ENCODE measurements at regions not wholly inside any gene's neighbourhood (a gene's known extent, or its start where the extent isn't known, plus 50 kb on each side); places are given as distances from the start of the nearest gene placed in this dataset.
"Not testable (repeated sequence)": the region's sequence is repeated elsewhere in the genome, so short reads cannot be mapped to it uniquely, and the experiment has no call there.

- DNase-seq, result no peak
Measured at GRCh38 chr6:149127212-149127611, 190.3 kb upstream of the TAB2 start.

- peak; percentile 55 for DNase-seq
Measured at GRCh38 chr6:149128489-149129145, 188.9 kb upstream of the TAB2 start.

DNA sequence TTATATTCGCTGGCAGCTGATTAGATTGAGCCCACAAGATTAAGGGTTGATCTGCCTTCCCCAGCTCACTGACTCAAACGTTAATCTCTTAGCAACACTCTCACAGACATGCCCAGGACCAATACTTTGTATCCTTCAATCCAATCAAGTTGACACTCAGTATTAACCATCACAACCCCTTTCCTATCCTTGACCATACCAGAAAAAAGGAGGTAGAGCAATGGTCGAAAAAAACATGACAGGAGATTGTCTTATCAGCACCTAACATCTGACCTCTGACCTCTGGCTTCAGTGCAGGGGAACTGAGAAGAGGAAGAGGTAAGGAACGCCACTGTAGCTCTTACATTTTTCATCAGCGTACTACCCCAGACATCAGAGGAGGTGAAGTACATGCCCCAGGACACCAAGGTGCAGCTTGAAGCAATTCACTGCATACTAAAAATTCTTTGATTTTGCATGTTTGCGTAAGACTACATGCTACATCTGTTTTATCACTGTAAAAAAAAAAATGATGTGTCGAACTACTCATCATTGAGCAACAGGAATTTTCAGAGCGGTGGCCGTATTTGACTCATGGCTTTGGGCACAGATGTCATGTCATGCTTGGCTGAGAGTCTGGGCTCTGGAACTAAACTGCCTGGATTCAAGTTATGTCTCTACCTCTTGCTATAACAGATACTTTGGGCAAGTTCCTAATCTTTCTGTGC is 188.0 kb upstream of the TAB2 start:
- DNase-seq, result no peak

DNA sequence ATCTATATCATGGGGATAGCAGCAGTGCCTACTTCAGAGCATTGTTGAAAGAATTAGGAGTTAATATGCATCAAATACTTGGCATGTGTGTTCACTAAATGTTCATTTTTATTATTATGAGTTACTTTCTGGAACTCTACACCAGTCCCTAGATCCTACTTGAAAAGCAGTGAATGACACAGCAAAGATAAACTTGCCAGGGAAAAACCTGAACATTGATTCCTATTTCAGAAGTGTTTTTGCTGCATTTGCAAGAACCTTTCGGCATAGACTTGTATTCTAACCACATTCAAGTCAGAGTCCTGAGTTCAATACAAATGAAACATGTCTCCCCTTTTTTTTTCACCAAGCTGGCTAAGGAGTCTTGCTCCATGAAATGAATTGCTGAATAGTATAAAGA is 187.4 kb upstream of the TAB2 start:
- DNase-seq, result no peak

GRCh38 chr6:149130508-149130907 is 187.0 kb upstream of the TAB2 start:
- DNase-seq, result no peak

GRCh38 chr6:149131891-149132290 is 185.6 kb upstream of the TAB2 start:
- DNase-seq, result no peak

DNA sequence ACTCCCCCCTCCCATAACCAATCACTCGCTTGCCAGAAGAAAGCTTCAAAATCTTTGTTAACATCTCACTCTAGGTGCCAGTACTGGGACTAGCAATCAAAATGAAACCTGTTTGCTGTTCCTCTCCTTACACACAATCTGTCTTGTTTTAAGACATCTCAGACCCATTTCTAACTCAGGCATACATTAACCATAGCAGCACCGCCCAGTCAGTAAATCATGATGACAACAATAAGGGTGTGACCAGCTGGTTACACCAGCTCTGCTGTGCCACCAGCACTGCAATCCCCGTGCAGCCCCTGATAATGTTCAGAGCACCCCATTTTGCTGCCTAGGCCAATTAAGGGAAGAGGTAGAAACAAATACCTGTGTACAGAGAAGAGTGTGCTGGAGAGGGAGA is 185.2 kb upstream of the TAB2 start:
- no peak for DNase-seq

DNA sequence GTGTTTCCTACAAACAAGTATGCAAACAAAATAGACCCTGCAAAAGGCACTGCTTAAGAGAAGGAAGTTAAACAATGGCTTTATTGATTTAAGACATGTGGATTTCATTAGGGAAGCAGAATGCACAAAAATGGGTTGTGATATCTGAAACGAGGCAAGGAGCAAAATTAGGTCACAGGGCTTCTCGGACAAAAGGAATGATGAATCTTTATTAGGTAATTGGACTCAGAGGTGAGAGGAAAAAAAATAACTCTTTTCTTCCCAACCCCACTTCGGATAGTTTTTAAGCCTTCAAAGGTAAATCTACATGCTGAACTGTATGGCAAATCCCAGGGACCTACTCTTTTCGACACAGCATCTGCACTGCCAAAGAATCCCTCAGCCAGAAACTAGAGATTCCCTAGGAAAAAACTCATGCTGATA is 183.0 kb upstream of the TAB2 start:
- no peak for DNase-seq

DNA sequence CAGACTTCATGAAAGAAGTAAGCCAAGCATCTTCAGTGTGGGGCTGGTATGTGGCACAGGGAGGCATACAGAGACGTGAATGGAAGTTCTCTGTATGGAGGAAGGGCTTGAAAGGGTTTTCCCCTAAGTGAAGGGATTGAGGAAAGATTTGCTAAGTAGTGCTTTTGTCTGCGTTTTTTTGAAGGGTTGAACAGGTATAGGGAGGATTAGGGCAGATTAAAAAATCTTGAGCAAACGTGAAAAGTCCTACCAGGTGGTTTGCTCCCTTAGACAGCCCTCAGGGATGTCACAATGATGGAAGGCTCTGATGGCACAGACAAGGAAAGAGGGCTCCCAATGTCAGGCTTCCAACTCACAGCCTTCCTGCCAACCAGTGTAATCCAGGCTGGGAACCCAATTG is 181.7 kb upstream of the TAB2 start:
- DNase-seq, result no peak

DNA sequence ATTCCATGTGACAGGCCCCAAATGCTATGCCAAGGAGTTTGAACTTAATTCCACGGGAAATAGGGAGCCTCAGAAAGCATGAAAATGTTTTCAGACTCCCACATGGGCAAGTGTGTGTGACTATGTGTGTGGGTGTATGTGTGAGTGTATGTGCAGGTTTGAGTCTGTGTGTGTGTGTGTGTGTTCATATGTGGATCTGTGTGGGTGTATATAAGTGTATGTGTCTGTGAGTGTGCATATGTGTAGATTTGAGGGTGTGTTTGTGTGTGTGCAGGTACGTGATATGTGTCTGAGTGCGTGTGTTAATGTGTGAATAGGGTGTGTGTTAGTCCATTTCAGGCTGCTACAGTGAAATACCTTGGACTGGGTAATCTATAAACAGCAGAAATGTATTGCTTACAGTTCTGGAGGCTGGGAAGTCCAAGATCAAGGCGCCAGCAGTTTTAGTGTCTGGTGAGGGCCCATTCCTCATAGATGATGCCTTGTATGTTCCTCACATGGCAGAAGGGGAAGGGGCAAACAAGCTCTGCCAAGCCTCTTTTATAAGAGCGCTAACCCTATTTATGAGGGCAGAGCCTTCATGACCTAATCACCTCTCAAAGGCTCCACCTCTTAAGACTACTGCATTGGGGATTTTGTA is 181.1 kb upstream of the TAB2 start:
- DNase-seq, result no peak

DNA sequence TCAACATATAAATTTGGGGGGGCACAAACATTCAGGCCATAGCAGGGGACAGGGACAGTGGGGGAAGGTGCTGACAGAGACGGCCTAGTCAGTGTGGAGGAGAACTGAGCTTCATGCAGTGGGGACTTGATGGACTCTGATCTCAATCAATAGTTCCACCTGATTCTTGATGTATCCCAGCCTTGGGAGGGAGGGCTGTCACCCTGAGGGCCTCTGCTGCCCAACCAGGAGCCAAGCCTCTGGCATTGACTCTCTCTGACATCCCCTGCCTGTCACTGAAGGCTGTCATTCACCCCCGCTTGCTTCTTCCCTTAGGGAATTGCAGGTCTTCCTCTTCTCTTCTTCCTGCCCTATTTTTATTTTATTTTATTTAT is 180.6 kb upstream of the TAB2 start:
- no peak for DNase-seq

- no peak for DNase-seq
Measured at GRCh38 chr6:149137594-149137993, 179.9 kb upstream of the TAB2 start.

GRCh38 chr6:149138089-149138488 is 179.4 kb upstream of the TAB2 start:
- DNase-seq, result no peak

- no peak for DNase-seq
Measured at GRCh38 chr6:149138699-149139294, 178.7 kb upstream of the TAB2 start.

DNA sequence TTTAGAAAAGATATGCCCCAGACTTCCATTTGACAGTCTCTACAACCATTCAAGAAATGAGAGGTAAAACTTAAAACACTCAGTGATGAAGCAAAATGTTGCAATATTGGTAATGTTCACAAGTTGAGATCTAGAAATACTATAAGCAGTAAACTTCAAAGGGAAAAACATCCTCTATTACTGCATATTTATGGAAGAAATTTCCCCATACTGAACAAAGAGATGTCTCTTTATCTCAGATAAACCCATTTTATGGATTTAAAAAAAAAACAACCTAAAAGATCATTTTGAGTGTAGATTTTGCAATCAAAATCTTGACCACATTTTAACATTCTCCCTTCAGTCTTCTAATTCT is 177.8 kb upstream of the TAB2 start:
- no peak for DNase-seq

DNA sequence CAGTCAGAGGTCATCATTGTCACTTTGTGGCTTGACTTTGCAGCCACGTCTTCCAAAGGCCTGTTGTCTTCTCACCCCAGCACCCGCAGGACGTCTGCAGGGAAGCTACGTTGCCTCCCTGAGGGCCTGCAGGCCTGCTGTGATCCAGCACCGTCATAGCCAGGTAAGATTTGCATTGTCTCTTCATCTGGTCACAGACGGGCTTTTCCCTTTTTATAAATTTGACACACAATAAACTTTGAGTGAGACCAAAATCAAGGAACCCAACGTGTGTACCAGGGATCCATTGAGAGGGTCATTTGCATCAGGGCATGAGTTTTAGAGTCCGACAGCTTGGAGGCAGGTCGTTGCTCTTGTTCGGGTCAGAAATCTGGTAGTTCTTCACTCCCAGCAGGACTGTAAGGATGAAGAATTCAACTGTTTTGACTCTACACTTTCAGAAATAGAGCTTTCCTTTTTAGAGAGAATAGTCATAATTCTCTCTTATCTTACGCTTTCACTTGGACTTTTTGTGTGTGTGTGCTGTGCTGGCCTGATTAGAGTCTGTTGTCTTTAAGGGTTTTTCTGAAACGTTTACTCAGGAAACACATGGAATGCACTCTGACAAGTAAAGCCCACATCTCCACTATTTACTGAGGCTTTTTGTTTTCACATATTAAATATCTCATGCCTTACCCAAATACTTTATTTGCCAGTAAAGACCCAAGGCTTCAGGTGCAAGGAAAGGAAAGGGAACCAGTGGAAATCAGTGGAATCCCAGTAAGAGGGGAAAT is 177.2 kb upstream of the TAB2 start:
- DNase-seq, result peak; percentile 84

GRCh38 chr6:149140910-149141290 is 176.6 kb upstream of the TAB2 start:
- DNase-seq, result peak; percentile 83

DNA sequence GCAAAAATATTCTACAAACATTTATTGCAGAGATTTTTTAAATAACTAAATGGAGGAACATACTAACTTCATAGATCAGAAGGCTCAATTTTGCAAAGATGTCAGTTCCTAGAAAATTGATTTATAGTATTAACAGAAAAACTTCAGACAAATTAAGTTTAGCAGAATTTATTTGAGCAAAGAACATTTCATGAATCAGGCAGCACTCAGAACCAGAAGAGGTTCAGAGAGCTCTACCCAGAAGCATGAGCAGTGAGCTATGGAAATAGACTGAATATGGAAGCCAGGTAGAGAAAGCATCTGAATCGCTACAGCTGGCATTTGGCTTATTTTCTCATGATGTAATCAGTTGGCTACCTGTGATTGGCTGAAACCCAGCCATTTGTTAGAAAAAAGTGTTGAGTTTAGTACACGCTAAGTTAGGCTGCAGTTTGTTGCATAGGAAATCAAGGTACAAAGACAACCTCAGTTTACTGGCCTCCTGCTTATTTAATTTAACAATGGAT is 174.5 kb upstream of the TAB2 start:
- DNase-seq, result no peak

- DNase-seq, result not testable (repeated sequence)
Measured at GRCh38 chr6:149145800-149146199, 171.7 kb upstream of the TAB2 start.

- no peak for DNase-seq
Measured at GRCh38 chr6:149147195-149147594, 170.3 kb upstream of the TAB2 start.

GRCh38 chr6:149147938-149148718 is 169.4 kb upstream of the TAB2 start:
- peak; percentile 78 for DNase-seq

DNA sequence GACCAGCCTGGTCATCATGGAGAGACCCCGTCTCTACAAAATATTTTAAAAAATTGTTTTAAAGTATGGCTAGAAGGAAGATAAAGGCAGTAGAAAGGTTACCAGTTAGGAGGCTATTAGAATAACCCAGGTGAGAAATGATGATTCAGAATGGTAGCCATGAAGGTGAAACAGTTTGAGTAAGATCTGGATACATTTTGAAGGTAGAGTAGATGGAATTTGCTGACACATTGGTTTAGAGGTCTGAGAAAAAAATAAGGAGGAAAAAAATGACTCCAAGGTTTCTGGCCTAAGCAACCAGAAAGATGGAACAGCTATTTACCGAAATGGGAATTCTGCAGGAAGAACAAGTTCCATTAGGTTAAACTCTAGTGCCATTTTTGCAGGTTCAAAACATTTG is 167.9 kb upstream of the TAB2 start:
- DNase-seq, result no peak
